Liver (tissue), 8 donors: ENCODE measurements at regions not wholly inside any gene's neighbourhood (a gene's known extent, or its start where the extent isn't known, plus 50 kb on each side); places are given as distances from the start of the nearest gene placed in this dataset.
"Not testable (repeated sequence)": the region's sequence is repeated elsewhere in the genome, so short reads cannot be mapped to it uniquely, and the experiment has no call there.

ENCODE experiments used
- DNase-seq: peaks from one replicate; pipeline ENCODE4 v3.0.0-alpha.2; 2017; ENCODE audit warnings: low spot score
- H3K27ac ChIP-seq, 2 donors: one replicate each; pipeline ENCODE4 v1.7.0; 2013; ENCODE audit warnings: inconsistent platforms in 2 of 2, low read length in 2 of 2, control low read depth in 1 of 2, low read depth in 1 of 2, mild to moderate bottlenecking in 1 of 2
- H3K27me3 ChIP-seq, 4 donors: one replicate each; pipeline versions ENCODE4 v1.6.1 to v1.7.0; 2013; ENCODE audit warnings: low read length in 3 of 4, inconsistent platforms in 1 of 4, mild to moderate bottlenecking in 1 of 4, moderate library complexity in 1 of 4; ENCODE audit not compliant: control insufficient read depth in 4 of 4, insufficient read depth in 4 of 4
- H3K36me3 ChIP-seq, 4 donors: one replicate each; pipeline versions ENCODE4 v1.6.1 to v1.7.0; 2013; ENCODE audit warnings: low read length in 3 of 4, mild to moderate bottlenecking in 3 of 4, low read depth in 1 of 4, moderate library complexity in 1 of 4; ENCODE audit not compliant: control insufficient read depth in 4 of 4, insufficient read depth in 3 of 4
- H3K4me1 ChIP-seq, 4 donors: one replicate each; pipeline versions ENCODE4 v1.6.1 to v1.7.0; 2013; ENCODE audit warnings: low read length in 3 of 4, mild to moderate bottlenecking in 3 of 4, moderate library complexity in 1 of 4; ENCODE audit not compliant: control insufficient read depth in 4 of 4, insufficient read depth in 4 of 4
- H3K4me3 ChIP-seq, 3 donors: one replicate each; pipeline versions ENCODE4 v1.6.1 to v1.7.0; 2013; ENCODE audit warnings: low read length in 3 of 3, control low read depth in 1 of 3, low read depth in 1 of 3, mild to moderate bottlenecking in 1 of 3
- H3K9ac ChIP-seq, 2 donors: one replicate each; pipeline ENCODE4 v1.7.0; 2013; ENCODE audit warnings: low read length in 2 of 2, mild to moderate bottlenecking in 2 of 2, moderate library complexity in 2 of 2, control low read depth in 1 of 2, low read depth in 1 of 2
- H3K9me3 ChIP-seq, 4 donors: one replicate each; pipeline versions ENCODE4 v1.6.1 to v1.7.0; 2013; ENCODE audit warnings: low read length in 3 of 4; ENCODE audit not compliant: control insufficient read depth in 4 of 4
- ATF3 ChIP-seq: IDR thresholded peaks from 2 replicates; pipeline ENCODE4 v1.6.1; 2016; ENCODE audit warnings: antibody characterized with exemption
- CTCF ChIP-seq: fragments of 150-350 bp; IDR thresholded peaks from 2 replicates; pipeline ENCODE4 v1.5.1; 2017; ENCODE audit warnings: improper control_type of control experiment, low read depth, low read length; ENCODE audit not compliant: missing input control
- EGR1 ChIP-seq, 2 donors: IDR thresholded peaks; 2 replicates each; pipeline ENCODE4 v1.6.1; 2016 to 2018; ENCODE audit warnings: antibody characterized with exemption in 2 of 2, low read depth in 2 of 2
- FOXA1 ChIP-seq: IDR thresholded peaks from 2 replicates; pipeline ENCODE4 v1.6.1; 2016; ENCODE audit warnings: antibody characterized with exemption
- FOXA2 ChIP-seq: IDR thresholded peaks from 2 replicates; pipeline ENCODE4 v1.6.1; 2016; ENCODE audit warnings: antibody characterized with exemption
- GABPA ChIP-seq, 2 donors: IDR thresholded peaks in 1 of 2; conservative IDR thresholded peaks in 1 of 2; 2 replicates each; pipeline ENCODE4 v1.6.1; 2016; ENCODE audit warnings: antibody characterized with exemption in 2 of 2, mild to moderate bottlenecking in 1 of 2, moderate library complexity in 1 of 2
- HNF4A ChIP-seq, 2 donors: conservative IDR thresholded peaks; 2 replicates each; pipeline ENCODE4 v1.6.1; 2016; ENCODE audit warnings: antibody characterized with exemption in 2 of 2, mild to moderate bottlenecking in 2 of 2
- HNF4G ChIP-seq: IDR thresholded peaks from 2 replicates; pipeline ENCODE4 v1.6.1; 2016; ENCODE audit warnings: antibody characterized with exemption
- JUND ChIP-seq, 2 donors: IDR thresholded peaks; 2 replicates each; pipeline ENCODE4 v1.6.1; 2016; ENCODE audit warnings: antibody characterized with exemption in 2 of 2
- MAX ChIP-seq: IDR thresholded peaks from 2 replicates; pipeline ENCODE4 v1.6.1; 2016; ENCODE audit warnings: antibody characterized with exemption
- NR2F2 ChIP-seq: IDR thresholded peaks from 2 replicates; pipeline ENCODE4 v1.6.1; 2016; ENCODE audit warnings: antibody characterized with exemption
- RAD21 ChIP-seq, 2 donors: IDR thresholded peaks; 2 replicates each; pipeline ENCODE4 v1.6.1; 2016; ENCODE audit warnings: antibody characterized with exemption in 2 of 2, mild to moderate bottlenecking in 2 of 2
- REST ChIP-seq: IDR thresholded peaks from 2 replicates; pipeline ENCODE4 v1.6.1; 2016; ENCODE audit warnings: antibody characterized with exemption, mild to moderate bottlenecking
- RXRA ChIP-seq, 2 donors: IDR thresholded peaks; 2 replicates each; pipeline ENCODE4 v1.6.1; 2017 to 2018; ENCODE audit warnings: antibody characterized with exemption in 2 of 2, mild to moderate bottlenecking in 1 of 2
- SP1 ChIP-seq: IDR thresholded peaks from 2 replicates; pipeline ENCODE4 v1.6.1; 2018; ENCODE audit warnings: antibody characterized with exemption, mild to moderate bottlenecking
- TAF1 ChIP-seq: conservative IDR thresholded peaks from 2 replicates; pipeline ENCODE4 v1.6.1; 2016; ENCODE audit warnings: antibody characterized with exemption, mild to moderate bottlenecking
- ZBTB33 ChIP-seq: IDR thresholded peaks from 2 replicates; pipeline ENCODE4 v1.6.1; 2016; ENCODE audit warnings: antibody characterized with exemption
- WGBS: extraction: QIAGEN DNeasy Blood & Tissue Kit; methylation state at CpG from one replicate; pipeline ENCODE4 v1.1.7; 2013; 5-methylcytosine and 5-hydroxymethylcytosine counted together
- donor health status: healthy.
- donor health status: healthy.
- donor health status: healthy.
- donor health status: healthy.
- donor health status: healthy.

- TF ChIP-seq REST = no peak
Observed at GRCh38 chr16:72590151-72590937, 418.4 kb upstream of the PMFBP1 start (continued).

GRCh38 chr16:72588551-72588950 is 416.6 kb upstream of the PMFBP1 start:
- no peak overlapping the region for H3K9ac ChIP-seq
- H3K4me3 ChIP-seq = no peak overlapping the region
- no peak for DNase-seq
- H3K36me3 ChIP-seq = no peaks in the 10 kb centered on the region
- no peaks in the 10 kb centered on the region for H3K27me3 ChIP-seq
- TF ChIP-seq MAX (no peak), REST (no peak), CTCF (no peak), FOXA2 (no peak), NR2F2 (no peak), HNF4G (no peak), RAD21 (IDR thresholded peaks at IDR 0.05) (no peak), EGR1 (IDR thresholded peaks at IDR 0.05; ENCODE audit: low read depth in 2 of 2) (no peak), RXRA (IDR thresholded peaks at IDR 0.05) (no peak), ATF3 (no peak), GABPA (IDR thresholded peaks at IDR 0.05 in 1 of 2, conservative IDR thresholded peaks at IDR 0.05 in 1 of 2) (no peak), SP1 (no peak), FOXA1 (no peak), HNF4A (conservative IDR thresholded peaks at IDR 0.05) (no peak), ZBTB33 (no peak), TAF1 (no peak), JUND (IDR thresholded peaks at IDR 0.05) (no peak)
- H3K9me3 ChIP-seq = no peaks in the 10 kb centered on the region
- 97% methylated on average over 2 of the region's 2 CpGs for WGBS
- H3K27ac ChIP-seq = no peak overlapping the region
- no peaks in the 10 kb centered on the region for H3K4me1 ChIP-seq

- H3K9me3 ChIP-seq, H3K27ac ChIP-seq, H3K4me3 ChIP-seq, H3K9ac ChIP-seq, H3K27me3 ChIP-seq, H3K4me1 ChIP-seq, DNase-seq, H3K36me3 ChIP-seq: not testable (repeated sequence)
- 96% methylated on average over 9 of the region's 9 CpGs for WGBS
Observed at GRCh38 chr16:72578061-72578460, 406.1 kb upstream of the PMFBP1 start.
